PC-3 (cell line): ENCODE measurements at regions not wholly inside any gene's neighbourhood (a gene's known extent, or its start where the extent isn't known, plus 50 kb on each side); places are given as distances from the start of the nearest gene placed in this dataset.

Experiments used
- ATAC-seq: fragments of 200-7000 bp; cut with Tn5 transposase; 2 replicates; pipeline ENCODE4 v1.9.1; 2020; ENCODE audit warnings: mild to moderate bottlenecking, moderate library complexity
- BruUV-seq: library from RNA; stranded (reverse); fragments of 400-500 nt; replicated peaks from 2 replicates; lab custom pipeline; 2021; lab: Mats Ljungman, UMichigan
- CTCF ChIA-PET: fragments of 300-600 bp; sonication (Branson Sonifier 250); formaldehyde crosslinking; loops from one replicate; lab custom pipeline; 2022; ENCODE audit warnings: antibody characterized with exemption; lab: Charles Lee
- POLR2A ChIA-PET: fragments of 300-600 bp; sonication (Branson Sonifier 250); formaldehyde crosslinking; loops from one replicate; lab custom pipeline; 2022; ENCODE audit warnings: antibody characterized with exemption; ENCODE audit not compliant: unreplicated experiment; lab: Charles Lee
- DNase-seq: peaks from one replicate; pipeline ENCODE4 v3.0.0-alpha.2; 2015
- H2AFZ ChIP-seq: fragments of 300-600 bp; sonication (generic); 2 replicates; pipeline ENCODE4 v1.6.0; 2016; ENCODE audit warnings: antibody characterized with exemption, low read length
- H3F3A ChIP-seq: fragments of 300-600 bp; sonication (generic); one replicate; pipeline ENCODE4 v1.6.0; 2017; ENCODE audit warnings: antibody characterized with exemption, low read length, control low read depth, mild to moderate bottlenecking; ENCODE audit not compliant: unreplicated experiment
- H3K27ac ChIP-seq: fragments of 300-600 bp; sonication (generic); 2 replicates; pipeline ENCODE4 v1.5.1; 2016; ENCODE audit warnings: mild to moderate bottlenecking, low read length
- H3K27me3 ChIP-seq: fragments of 300-600 bp; sonication (generic); 2 replicates; pipeline ENCODE4 v1.6.1; 2016; ENCODE audit warnings: low read length, mixed read lengths
- H3K36me3 ChIP-seq: fragments of 300-600 bp; sonication (generic); 2 replicates; pipeline ENCODE4 v1.6.1; 2016; ENCODE audit warnings: low read depth, mixed run types, low read length, mixed read lengths
- H3K4me1 ChIP-seq: fragments of 300-600 bp; sonication (generic); 2 replicates; pipeline ENCODE4 v1.5.1; 2016; ENCODE audit warnings: low read length; ENCODE audit not compliant: insufficient read depth
- H3K4me2 ChIP-seq: fragments of 300-600 bp; sonication (generic); 2 replicates; pipeline ENCODE4 v1.6.0; 2016; ENCODE audit warnings: low read length
- H3K4me3 ChIP-seq: fragments of 300-600 bp; sonication (generic); 2 replicates; pipeline ENCODE4 v1.5.1; 2016; ENCODE audit warnings: mild to moderate bottlenecking, low read length, mixed read lengths
- H3K79me2 ChIP-seq: fragments of 300-600 bp; sonication (generic); 2 replicates; pipeline ENCODE4 v1.6.1; 2017; ENCODE audit warnings: low read length, mixed read lengths
- H3K9ac ChIP-seq: fragments of 300-600 bp; sonication (generic); 2 replicates; pipeline ENCODE4 v1.6.0; 2016; ENCODE audit warnings: mild to moderate bottlenecking, low read length
- H3K9me2 ChIP-seq: fragments of 300-600 bp; sonication (generic); replicated peaks from 2 replicates; pipeline ENCODE4 v1.6.1; 2016; ENCODE audit warnings: mixed run types, low read length, mixed read lengths
- H3K9me3 ChIP-seq: fragments of 300-600 bp; sonication (generic); 2 replicates; pipeline ENCODE4 v1.6.1; 2016; ENCODE audit warnings: low read length, mixed read lengths
- H4K20me1 ChIP-seq: fragments of 300-600 bp; sonication (generic); 2 replicates; pipeline ENCODE4 v1.6.1; 2016; ENCODE audit warnings: low read length, mixed read lengths
- EZH2 ChIP-seq: fragments of 300-600 bp; sonication (generic); IDR thresholded peaks from one replicate; pipeline ENCODE4 v1.6.1; 2017; ENCODE audit warnings: antibody characterized with exemption, mild to moderate bottlenecking, low read length; ENCODE audit not compliant: unreplicated experiment
- EZH2phosphoT487 ChIP-seq: fragments of 300-600 bp; sonication (generic); IDR thresholded peaks from 2 replicates; pipeline ENCODE4 v1.6.1; 2018; ENCODE audit warnings: mild to moderate bottlenecking, antibody characterized with exemption, low read length, borderline replicate concordance
- intact Hi-C: fragments of 100-400 bp; cut with micrococcal nuclease; formaldehyde crosslinking; loops from 2 replicates; pipeline ENCODE4 v1.9.0; 2023
- TF ChIP-seq, protein P1 (sequence below): fragments of 300-600 bp; sonication (generic); conservative IDR thresholded peaks from 2 replicates; pipeline ENCODE4 v1.5.1; 2017; ENCODE audit warnings: antibody characterized with exemption, low read depth, mild to moderate bottlenecking, low read length

GRCh38 chr3:168973206-168973605, 690.3 kb downstream of the MECOM start:
- intact Hi-C loops, result no loop called here
- Histone ChIP-seq H3K36me3 (no peaks in the 10 kb centered on the region), H3K27ac (no peak overlapping the region), H3K9me3 (no peaks in the 10 kb centered on the region), H3K4me2 (no peak overlapping the region), H3K27me3 (no peaks in the 10 kb centered on the region), H4K20me1 (no peaks in the 10 kb centered on the region), H3K9me2 (no peaks in the 10 kb centered on the region), H3F3A (no peaks in the 10 kb centered on the region), H3K9ac (no peak overlapping the region), H3K4me3 (no peak overlapping the region), H3K79me2 (no peaks in the 10 kb centered on the region), H3K4me1 (no peaks in the 10 kb centered on the region), H2AFZ (no peak overlapping the region)
- TF ChIP-seq EZH2 (no peak), EZH2phosphoT487 (no peak)
- TF ChIP-seq, protein P1, sequence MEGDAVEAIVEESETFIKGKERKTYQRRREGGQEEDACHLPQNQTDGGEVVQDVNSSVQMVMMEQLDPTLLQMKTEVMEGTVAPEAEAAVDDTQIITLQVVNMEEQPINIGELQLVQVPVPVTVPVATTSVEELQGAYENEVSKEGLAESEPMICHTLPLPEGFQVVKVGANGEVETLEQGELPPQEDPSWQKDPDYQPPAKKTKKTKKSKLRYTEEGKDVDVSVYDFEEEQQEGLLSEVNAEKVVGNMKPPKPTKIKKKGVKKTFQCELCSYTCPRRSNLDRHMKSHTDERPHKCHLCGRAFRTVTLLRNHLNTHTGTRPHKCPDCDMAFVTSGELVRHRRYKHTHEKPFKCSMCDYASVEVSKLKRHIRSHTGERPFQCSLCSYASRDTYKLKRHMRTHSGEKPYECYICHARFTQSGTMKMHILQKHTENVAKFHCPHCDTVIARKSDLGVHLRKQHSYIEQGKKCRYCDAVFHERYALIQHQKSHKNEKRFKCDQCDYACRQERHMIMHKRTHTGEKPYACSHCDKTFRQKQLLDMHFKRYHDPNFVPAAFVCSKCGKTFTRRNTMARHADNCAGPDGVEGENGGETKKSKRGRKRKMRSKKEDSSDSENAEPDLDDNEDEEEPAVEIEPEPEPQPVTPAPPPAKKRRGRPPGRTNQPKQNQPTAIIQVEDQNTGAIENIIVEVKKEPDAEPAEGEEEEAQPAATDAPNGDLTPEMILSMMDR, result no peak
- POLR2A ChIA-PET, result no interaction called here
- DNase-seq (no peak), ATAC-seq (no peak)
- CTCF ChIA-PET, result no interaction called here
- no TSS peak for BruUV-seq

DNA sequence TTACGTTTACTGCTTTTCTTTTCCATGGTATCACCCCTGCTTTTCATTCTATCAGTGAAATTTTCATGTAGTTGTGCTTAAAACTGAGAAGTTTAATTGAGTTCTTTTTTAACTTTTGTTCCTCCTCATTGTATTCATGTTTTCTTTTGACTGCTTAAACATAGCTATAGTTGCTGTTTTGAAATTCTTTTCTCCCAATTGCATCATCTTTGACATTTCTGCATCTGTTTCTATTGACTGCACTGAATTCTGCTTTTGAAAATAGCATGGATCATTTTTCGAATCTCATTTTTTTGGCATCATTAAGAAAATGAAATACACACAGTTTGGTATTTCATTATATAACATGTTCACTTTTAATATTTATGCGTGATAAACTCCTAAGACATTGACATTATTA, 694.9 kb downstream of the MECOM start:
- Histone ChIP-seq H4K20me1 (no peaks in the 10 kb centered on the region), H3K9me3 (no peaks in the 10 kb centered on the region), H2AFZ (no peak overlapping the region), H3K9ac (no peak overlapping the region), H3K4me3 (no peak overlapping the region), H3K79me2 (no peaks in the 10 kb centered on the region), H3K9me2 (no peaks in the 10 kb centered on the region), H3K4me1 (no peaks in the 10 kb centered on the region), H3K36me3 (no peaks in the 10 kb centered on the region), H3K27ac (no peak overlapping the region), H3F3A (no peaks in the 10 kb centered on the region), H3K4me2 (no peak overlapping the region), H3K27me3 (no peaks in the 10 kb centered on the region)
- TF ChIP-seq EZH2phosphoT487 (no peak), EZH2 (no peak)
- TF ChIP-seq, protein P1, result no peak
- no peak for DNase-seq
- POLR2A ChIA-PET, result no interaction called here
- ATAC-seq, result no peak
- CTCF ChIA-PET, result no interaction called here
- intact Hi-C loops, result no loop called here
- BruUV-seq, result no TSS peak

DNA sequence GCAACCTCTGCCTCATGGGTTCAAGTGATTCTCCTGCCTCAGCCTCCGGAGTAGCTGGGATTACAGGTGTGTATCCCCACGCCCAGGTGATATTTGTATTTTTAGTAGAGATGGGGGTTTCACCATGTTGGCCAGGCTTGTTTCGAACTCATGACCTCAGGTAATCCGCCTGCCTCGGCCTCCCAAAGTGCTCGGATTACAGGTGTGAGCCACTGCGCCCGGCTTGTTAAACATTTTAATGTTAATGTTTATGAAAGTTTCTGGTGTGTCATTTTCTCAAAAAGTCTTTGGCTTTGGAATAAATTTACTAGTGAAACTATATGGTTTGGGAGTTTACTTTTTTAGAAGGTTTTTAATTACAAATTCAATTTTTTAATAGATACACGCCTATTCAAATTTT, 698.8 kb downstream of the MECOM start:
- intact Hi-C loops, result no loop called here
- Histone ChIP-seq H2AFZ (no peak overlapping the region), H3K4me2 (no peak overlapping the region), H3K9me2 (no peaks in the 10 kb centered on the region), H3K9ac (no peak overlapping the region), H3K4me1 (no peaks in the 10 kb centered on the region), H3K4me3 (no peak overlapping the region), H3K79me2 (no peaks in the 10 kb centered on the region), H3K27ac (no peak overlapping the region), H4K20me1 (no peaks in the 10 kb centered on the region), H3K9me3 (no peaks in the 10 kb centered on the region), H3K36me3 (no peaks in the 10 kb centered on the region), H3K27me3 (no peaks in the 10 kb centered on the region), H3F3A (no peaks in the 10 kb centered on the region)
- POLR2A ChIA-PET, result no interaction called here
- BruUV-seq, result no TSS peak
- TF ChIP-seq EZH2, result no peak
- TF ChIP-seq, protein P1, result no peak
- no peak for TF ChIP-seq EZH2phosphoT487
- DNase-seq, result no peak
- CTCF ChIA-PET, result interaction anchor here (0.6 kb wide), 2 partner anchors 12 to 87 kb away, joined by 3 read pairs; no protein-coding TSS in a partner anchor
- no peak for ATAC-seq
